ENCODE measurements at regions not wholly inside any gene's neighbourhood (a gene's known extent, or its start where the extent isn't known, plus 50 kb on each side); places are given as distances from the start of the nearest gene placed in this dataset.

DNA sequence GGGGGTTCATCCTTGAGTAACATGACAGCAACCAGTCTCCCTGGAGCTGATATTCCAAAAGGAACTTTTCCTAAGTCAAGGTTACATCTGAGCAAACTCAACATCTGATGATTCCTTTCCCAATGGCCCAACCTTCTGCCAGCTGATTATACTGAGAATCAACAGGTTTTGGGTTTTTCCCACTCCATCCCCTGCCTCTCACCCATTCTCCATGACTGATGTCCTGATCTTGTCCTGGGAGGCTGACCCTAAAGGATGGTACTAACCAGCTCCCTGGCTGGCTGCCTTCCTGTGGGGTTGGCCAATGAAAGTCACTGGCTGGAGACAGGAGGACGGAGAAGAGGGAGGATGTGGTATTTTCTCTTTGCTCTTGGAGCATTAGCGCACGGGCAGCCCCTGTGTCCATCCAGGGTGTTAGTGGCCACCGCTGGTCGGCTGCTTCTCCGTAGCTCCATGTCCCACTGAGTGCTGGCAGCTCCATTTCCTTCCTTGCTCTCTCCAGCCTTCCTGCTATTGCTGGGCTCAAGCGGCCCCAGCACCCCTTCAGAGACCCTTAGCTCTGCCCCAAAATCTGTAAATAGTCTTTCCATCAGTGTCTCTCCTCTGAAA lies 306.2 kb upstream of the PITRM1 start:
- H3K4me1 ChIP-seq (ENCODE audit: control insufficient read depth, extremely low read depth, insufficient read depth, low read length) = peaks cover 9% of the 10 kb centered on the region
- dilution Hi-C loops (cut with MboI; ENCODE audit: extremely low pct_ligation_motif_present, low sequenced_read_pairs) (no loop called here), intact Hi-C loops (cut with micrococcal nuclease) (no loop called here)
- no TSS peak for BruUV-seq (replicated peaks)
- ChIA-PET POLR2A (no interaction called here), CTCF (interaction anchor here (2.4 kb wide), 1 partner anchor 11 kb away, joined by 8 read pairs; no protein-coding TSS in a partner anchor)
- H3K36me3 ChIP-seq (ENCODE audit: control insufficient read depth in 2 of 2, extremely low read depth in 1 of 2, insufficient read depth in 2 of 2, low read length in 2 of 2) = no peaks in the 10 kb centered on the region
- TF ChIP-seq, protein P1, sequence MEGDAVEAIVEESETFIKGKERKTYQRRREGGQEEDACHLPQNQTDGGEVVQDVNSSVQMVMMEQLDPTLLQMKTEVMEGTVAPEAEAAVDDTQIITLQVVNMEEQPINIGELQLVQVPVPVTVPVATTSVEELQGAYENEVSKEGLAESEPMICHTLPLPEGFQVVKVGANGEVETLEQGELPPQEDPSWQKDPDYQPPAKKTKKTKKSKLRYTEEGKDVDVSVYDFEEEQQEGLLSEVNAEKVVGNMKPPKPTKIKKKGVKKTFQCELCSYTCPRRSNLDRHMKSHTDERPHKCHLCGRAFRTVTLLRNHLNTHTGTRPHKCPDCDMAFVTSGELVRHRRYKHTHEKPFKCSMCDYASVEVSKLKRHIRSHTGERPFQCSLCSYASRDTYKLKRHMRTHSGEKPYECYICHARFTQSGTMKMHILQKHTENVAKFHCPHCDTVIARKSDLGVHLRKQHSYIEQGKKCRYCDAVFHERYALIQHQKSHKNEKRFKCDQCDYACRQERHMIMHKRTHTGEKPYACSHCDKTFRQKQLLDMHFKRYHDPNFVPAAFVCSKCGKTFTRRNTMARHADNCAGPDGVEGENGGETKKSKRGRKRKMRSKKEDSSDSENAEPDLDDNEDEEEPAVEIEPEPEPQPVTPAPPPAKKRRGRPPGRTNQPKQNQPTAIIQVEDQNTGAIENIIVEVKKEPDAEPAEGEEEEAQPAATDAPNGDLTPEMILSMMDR (IDR thresholded peaks at IDR 0.05; ENCODE audit: extremely low read depth in 1 of 2, insufficient read depth in 1 of 2, low read depth in 1 of 2, low read length in 2 of 2) = no peak
- TF ChIP-seq GATA2 (IDR thresholded peaks at IDR 0.05; ENCODE audit: insufficient read depth, insufficient read length, low read depth, low read length) = no peak
- TF ChIP-seq EZH2 (IDR thresholded peaks at IDR 0.05; ENCODE audit: borderline replicate concordance, low read depth, low read length, severe bottlenecking) = no peak
- no peak for TF ChIP-seq JUN (IDR thresholded peaks at IDR 0.05; ENCODE audit: borderline replicate concordance, insufficient read depth, insufficient read length, low read depth)
- TF ChIP-seq POLR2AphosphoS5 (IDR thresholded peaks at IDR 0.05; ENCODE audit: insufficient read depth, low read depth, low read length) = no peak
- no peak overlapping the region for H3K4me2 ChIP-seq (ENCODE audit: insufficient read depth, low read length)
- H3K9me3 ChIP-seq (replicated peaks; ENCODE audit: control insufficient read depth, insufficient read depth, low read length) = no peaks in the 10 kb centered on the region
- H2AFZ ChIP-seq (ENCODE audit: low read depth, low read length) = no peak overlapping the region
- H3K79me2 ChIP-seq (ENCODE audit: control insufficient read depth, insufficient read depth, low read length) = no peaks in the 10 kb centered on the region
- FAIRE-seq (no peak), DNase-seq (ENCODE audit: low read depth, low spot score) (no peak)
- no peaks in the 10 kb centered on the region for H4K20me1 ChIP-seq (replicated peaks; ENCODE audit: control insufficient read depth, extremely low read depth, insufficient read depth, low read length)
- no peak overlapping the region for H3K9ac ChIP-seq (replicated peaks; ENCODE audit: extremely low read depth, insufficient read depth, low read length)
- no peak overlapping the region for H3K27ac ChIP-seq (ENCODE audit: insufficient read depth, low read depth, low read length)
- no peak overlapping the region for H3K4me3 ChIP-seq (replicated peaks in 1 of 3; ENCODE audit: insufficient read depth in 1 of 3, low read depth in 1 of 3, low read length in 3 of 3)
- H3K27me3 ChIP-seq (ENCODE audit: control insufficient read depth in 2 of 2, insufficient read depth in 2 of 2, low read length in 2 of 2) = no peaks in the 10 kb centered on the region
- H3K9me1 ChIP-seq (replicated peaks; ENCODE audit: control insufficient read depth, extremely low read depth, insufficient read depth, low read length) = no peaks in the 10 kb centered on the region

DNA sequence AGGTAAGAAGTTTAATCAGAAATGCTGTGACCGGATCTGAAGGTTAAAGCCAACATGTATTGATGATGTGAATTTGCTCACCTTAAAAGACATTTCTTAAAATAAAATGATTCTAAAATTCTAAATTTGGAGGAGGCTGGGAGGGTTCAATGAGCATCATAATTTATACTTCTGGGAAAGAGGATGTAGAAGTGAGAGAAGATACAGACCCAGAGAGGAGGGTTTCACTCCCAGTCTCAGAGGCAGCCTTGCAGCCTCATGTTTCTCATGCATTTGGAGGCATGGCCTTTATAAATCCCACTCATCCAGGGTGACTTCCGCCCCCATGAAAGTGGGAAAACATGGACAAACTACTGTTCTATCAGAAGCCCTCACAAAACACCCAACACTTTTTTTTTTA lies 305.6 kb upstream of the PITRM1 start:
- FAIRE-seq (no peak), DNase-seq (ENCODE audit: low read depth, low spot score) (no peak)
- no TSS peak for BruUV-seq (replicated peaks)
- H3K27me3 ChIP-seq (ENCODE audit: control insufficient read depth in 2 of 2, insufficient read depth in 2 of 2, low read length in 2 of 2) = no peaks in the 10 kb centered on the region
- CTCF ChIA-PET = interaction anchor here (2.4 kb wide), 1 partner anchor 11 kb away, joined by 8 read pairs; no protein-coding TSS in a partner anchor
- H4K20me1 ChIP-seq (replicated peaks; ENCODE audit: control insufficient read depth, extremely low read depth, insufficient read depth, low read length) = no peaks in the 10 kb centered on the region
- dilution Hi-C loops (cut with MboI; ENCODE audit: extremely low pct_ligation_motif_present, low sequenced_read_pairs) = no loop called here
- intact Hi-C loops (cut with micrococcal nuclease) = no loop called here
- no peaks in the 10 kb centered on the region for H3K9me1 ChIP-seq (replicated peaks; ENCODE audit: control insufficient read depth, extremely low read depth, insufficient read depth, low read length)
- H3K27ac ChIP-seq (ENCODE audit: insufficient read depth, low read depth, low read length) = no peak overlapping the region
- H3K79me2 ChIP-seq (ENCODE audit: control insufficient read depth, insufficient read depth, low read length) = no peaks in the 10 kb centered on the region
- no peak overlapping the region for H3K9ac ChIP-seq (replicated peaks; ENCODE audit: extremely low read depth, insufficient read depth, low read length)
- TF ChIP-seq JUN (IDR thresholded peaks at IDR 0.05; ENCODE audit: borderline replicate concordance, insufficient read depth, insufficient read length, low read depth) (no peak), MYC (IDR thresholded peaks at IDR 0.05; ENCODE audit: low read depth, low read length) (no peak), FOS (IDR thresholded peaks at IDR 0.05; ENCODE audit: borderline replicate concordance, insufficient read depth, low read length) (no peak), POLR2A (IDR thresholded peaks at IDR 0.05; ENCODE audit: low read depth, low read length) (no peak), EZH2 (IDR thresholded peaks at IDR 0.05; ENCODE audit: borderline replicate concordance, low read depth, low read length, severe bottlenecking) (no peak), GATA2 (IDR thresholded peaks at IDR 0.05; ENCODE audit: insufficient read depth, insufficient read length, low read depth, low read length) (no peak), POLR2AphosphoS5 (IDR thresholded peaks at IDR 0.05; ENCODE audit: insufficient read depth, low read depth, low read length) (no peak)
- TF ChIP-seq, protein P1 (IDR thresholded peaks at IDR 0.05; ENCODE audit: extremely low read depth in 1 of 2, insufficient read depth in 1 of 2, low read depth in 1 of 2, low read length in 2 of 2) = no peak
- TF ChIP-seq, protein P2, sequence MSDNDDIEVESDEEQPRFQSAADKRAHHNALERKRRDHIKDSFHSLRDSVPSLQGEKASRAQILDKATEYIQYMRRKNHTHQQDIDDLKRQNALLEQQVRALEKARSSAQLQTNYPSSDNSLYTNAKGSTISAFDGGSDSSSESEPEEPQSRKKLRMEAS (IDR thresholded peaks at IDR 0.05; ENCODE audit: insufficient read depth, insufficient read length) = no peak
- no peak overlapping the region for H2AFZ ChIP-seq (ENCODE audit: low read depth, low read length)
- H3K9me3 ChIP-seq (replicated peaks; ENCODE audit: control insufficient read depth, insufficient read depth, low read length) = no peaks in the 10 kb centered on the region
- no peak overlapping the region for H3K4me2 ChIP-seq (ENCODE audit: insufficient read depth, low read length)
- no peaks in the 10 kb centered on the region for H3K36me3 ChIP-seq (ENCODE audit: control insufficient read depth in 2 of 2, extremely low read depth in 1 of 2, insufficient read depth in 2 of 2, low read length in 2 of 2)
- H3K4me3 ChIP-seq (replicated peaks in 1 of 3; ENCODE audit: insufficient read depth in 1 of 3, low read depth in 1 of 3, low read length in 3 of 3) = no peak overlapping the region
- POLR2A ChIA-PET = no interaction called here
- H3K4me1 ChIP-seq (ENCODE audit: control insufficient read depth, extremely low read depth, insufficient read depth, low read length) = peaks cover 9% of the 10 kb centered on the region
